Endothelial cell of umbilical vein (primary cell): ENCODE measurements at regions not wholly inside any gene's neighbourhood (a gene's known extent, or its start where the extent isn't known, plus 50 kb on each side); places are given as distances from the start of the nearest gene placed in this dataset.

Source experiments
- BruUV-seq: library from RNA; stranded (reverse); fragments of 400-500 nt; replicated peaks from 2 replicates; lab custom pipeline; 2021; lab: Mats Ljungman, UMichigan
- CTCF ChIA-PET: fragments of 300-600, 350-600 bp; sonication (Branson Sonifier 250); formaldehyde crosslinking; loops from one replicate; lab custom pipeline; 2021; ENCODE audit warnings: antibody characterized with exemption, inconsistent platforms; lab: Charles Lee
- POLR2A ChIA-PET: fragments of 300-600, 350-600 bp; sonication (Branson Sonifier 250); formaldehyde crosslinking; loops from one replicate; lab custom pipeline; 2021; ENCODE audit warnings: antibody characterized with exemption, inconsistent platforms; lab: Charles Lee
- DNase-seq: peaks from one replicate; pipeline ENCODE4 v3.0.0-alpha.2; 2011; ENCODE audit warnings: low read depth, low spot score
- FAIRE-seq: peaks from 2 replicates; lab custom pipeline; 2011; peaks lifted over from hg19 to GRCh38; lab: Jason Lieb, UNC
- H2AFZ ChIP-seq: 2 replicates; pipeline ENCODE4 v1.6.0; 2012; ENCODE audit warnings: low read depth, low read length, control low read depth, inconsistent platforms
- H3K27ac ChIP-seq: 2 replicates; pipeline ENCODE4 v1.5.1; 2011; ENCODE audit warnings: low read depth, mild to moderate bottlenecking, control low read depth, low read length, moderate library complexity; ENCODE audit not compliant: insufficient read depth
- H3K27me3 ChIP-seq, 2 experiments: 2 replicates each; pipeline versions ENCODE4 v1.6.0 to v1.6.1; 2011; ENCODE audit warnings: low read length in 2 of 2, mixed read lengths in 1 of 2; ENCODE audit not compliant: control insufficient read depth in 2 of 2, insufficient read depth in 2 of 2
- H3K36me3 ChIP-seq, 2 experiments: 2 replicates in 1 of 2; 3 replicates in 1 of 2; pipeline ENCODE4 v1.5.1; 2011; ENCODE audit warnings: low read length in 2 of 2, mild to moderate bottlenecking in 1 of 2, moderate library complexity in 1 of 2; ENCODE audit not compliant: control insufficient read depth in 2 of 2, insufficient read depth in 2 of 2; ENCODE audit errors: extremely low read depth in 1 of 2
- H3K4me1 ChIP-seq: 3 replicates; pipeline ENCODE4 v1.5.1; 2011; ENCODE audit warnings: mild to moderate bottlenecking, low read length; ENCODE audit not compliant: control insufficient read depth, insufficient read depth; ENCODE audit errors: extremely low read depth
- H3K4me2 ChIP-seq: 2 replicates; pipeline ENCODE4 v1.6.1; 2011; ENCODE audit warnings: low read length, control low read depth, mixed read lengths; ENCODE audit not compliant: insufficient read depth
- H3K4me3 ChIP-seq, 3 experiments: fragments of 200-600 bp in 1 of 3; sonication (generic), shearing (Covaris generic) in 1 of 3; replicated peaks in 1 of 3; 2 replicates each; pipeline ENCODE4 v1.5.1; 2011 to 2016; ENCODE audit warnings: control low read depth in 3 of 3, low read length in 3 of 3, mild to moderate bottlenecking in 2 of 3, inconsistent platforms in 1 of 3, low read depth in 1 of 3, moderate library complexity in 1 of 3; ENCODE audit not compliant: insufficient read depth in 1 of 3
- H3K79me2 ChIP-seq: 2 replicates; pipeline ENCODE4 v1.6.0; 2012; ENCODE audit warnings: low read length, inconsistent platforms; ENCODE audit not compliant: control insufficient read depth, insufficient read depth
- H3K9ac ChIP-seq: replicated peaks from 2 replicates; pipeline ENCODE3; 2011; ENCODE audit warnings: low read length, control low read depth; ENCODE audit not compliant: insufficient read depth; ENCODE audit errors: extremely low read depth
- H3K9me1 ChIP-seq: replicated peaks from 3 replicates; pipeline ENCODE4 v1.6.0; 2011; ENCODE audit warnings: mild to moderate bottlenecking, low read length; ENCODE audit not compliant: control insufficient read depth, insufficient read depth; ENCODE audit errors: extremely low read depth
- H3K9me3 ChIP-seq: replicated peaks from 2 replicates; pipeline ENCODE4 v1.5.1; 2012; ENCODE audit warnings: low read length, inconsistent platforms; ENCODE audit not compliant: control insufficient read depth, insufficient read depth
- H4K20me1 ChIP-seq: replicated peaks from 2 replicates; pipeline ENCODE3; 2011; ENCODE audit warnings: mild to moderate bottlenecking, low read length; ENCODE audit not compliant: control insufficient read depth, insufficient read depth; ENCODE audit errors: extremely low read depth
- CTCF ChIP-seq, 2 donors: IDR thresholded peaks; 1 replicate in 1 of 2; 2 replicates in 1 of 2; pipeline ENCODE4 v1.5.1; 2011; ENCODE audit warnings: low read length in 2 of 2, mild to moderate bottlenecking in 2 of 2, moderate library complexity in 2 of 2, control low read depth in 1 of 2, inconsistent platforms in 1 of 2, low read depth in 1 of 2; ENCODE audit not compliant: insufficient read depth in 1 of 2; ENCODE audit errors: extremely low read depth in 1 of 2
- EZH2 ChIP-seq: IDR thresholded peaks from 2 replicates; pipeline ENCODE4 v1.6.1; 2012; ENCODE audit warnings: borderline replicate concordance, low read depth, mild to moderate bottlenecking, moderate library complexity, low read length, inconsistent platforms; ENCODE audit not compliant: severe bottlenecking
- FOS ChIP-seq: IDR thresholded peaks from 2 replicates; pipeline ENCODE4 v1.6.1; 2011; ENCODE audit warnings: mild to moderate bottlenecking, low read length, moderate library complexity, borderline replicate concordance; ENCODE audit not compliant: insufficient read depth
- GATA2 ChIP-seq: IDR thresholded peaks from 2 replicates; pipeline ENCODE4 v1.7.0; 2011; ENCODE audit warnings: low read depth, mild to moderate bottlenecking, moderate library complexity, mixed read lengths, low read length; ENCODE audit not compliant: insufficient read length, insufficient read depth
- JUN ChIP-seq: IDR thresholded peaks from 2 replicates; pipeline ENCODE4 v1.6.1; 2011; ENCODE audit warnings: borderline replicate concordance, low read depth; ENCODE audit not compliant: insufficient read length, insufficient read depth
- MYC ChIP-seq: IDR thresholded peaks from one replicate; pipeline ENCODE4 v1.6.1; 2011; ENCODE audit warnings: mild to moderate bottlenecking, low read depth, low read length
- POLR2A ChIP-seq: IDR thresholded peaks from 2 replicates; pipeline ENCODE4 v1.6.1; 2012; ENCODE audit warnings: low read depth, mild to moderate bottlenecking, control low read depth, low read length
- POLR2AphosphoS5 ChIP-seq: IDR thresholded peaks from 2 replicates; pipeline ENCODE4 v1.6.1; 2012; ENCODE audit warnings: low read depth, mild to moderate bottlenecking, control low read depth, low read length, moderate library complexity; ENCODE audit not compliant: insufficient read depth
- dilution Hi-C: fragments of 300-500 bp; cut with MboI; formaldehyde crosslinking; loops from one replicate; pipeline ENCODE4 v1.15.0; 2019; ENCODE audit warnings: low sequenced_read_pairs; ENCODE audit not compliant: extremely low pct_ligation_motif_present
- intact Hi-C: fragments of 100-400 bp; cut with micrococcal nuclease; formaldehyde crosslinking; loops from one replicate; pipeline ENCODE4 v1.10.0; 2022
- TF ChIP-seq, protein P1 (sequence below): IDR thresholded peaks from 2 replicates; pipeline ENCODE4 v1.6.1; 2011; ENCODE audit not compliant: insufficient read depth, insufficient read length

- no peak overlapping the region for H3K9ac ChIP-seq
- no peak overlapping the region for H3K4me3 ChIP-seq
- no peaks in the 10 kb centered on the region for H3K9me1 ChIP-seq
- no peaks in the 10 kb centered on the region for H3K9me3 ChIP-seq
- no peaks in the 10 kb centered on the region for H3K36me3 ChIP-seq
- intact Hi-C loops (no loop called here), dilution Hi-C loops (no loop called here)
- no peak overlapping the region for H2AFZ ChIP-seq
- no peak for DNase-seq
- no peaks in the 10 kb centered on the region for H3K4me1 ChIP-seq
- H3K4me2 ChIP-seq = no peak overlapping the region
- no peak for TF ChIP-seq JUN
- TF ChIP-seq, protein P1, sequence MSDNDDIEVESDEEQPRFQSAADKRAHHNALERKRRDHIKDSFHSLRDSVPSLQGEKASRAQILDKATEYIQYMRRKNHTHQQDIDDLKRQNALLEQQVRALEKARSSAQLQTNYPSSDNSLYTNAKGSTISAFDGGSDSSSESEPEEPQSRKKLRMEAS = no peak
- no peak for TF ChIP-seq GATA2
- no peak for TF ChIP-seq EZH2
- no peak for TF ChIP-seq FOS
- TF ChIP-seq POLR2A = no peak
- TF ChIP-seq CTCF (IDR thresholded peaks at IDR 0.05; ENCODE audit: extremely low read depth in 1 of 2, insufficient read depth in 1 of 2, low read depth in 1 of 2, low read length in 2 of 2) = no peak
- no peak for TF ChIP-seq MYC
- TF ChIP-seq POLR2AphosphoS5 = no peak
- no peak for FAIRE-seq
- no peaks in the 10 kb centered on the region for H3K27me3 ChIP-seq
- no peaks in the 10 kb centered on the region for H4K20me1 ChIP-seq
- H3K79me2 ChIP-seq = no peaks in the 10 kb centered on the region
- no TSS peak for BruUV-seq
- CTCF ChIA-PET = no interaction called here
- H3K27ac ChIP-seq = no peak overlapping the region
- POLR2A ChIA-PET = no interaction called here
Observed at GRCh38 chr12:54744590-54744989, 96.4 kb upstream of the DCD start.
